BJ (cell line): ENCODE measurements at regions not wholly inside any gene's neighbourhood (a gene's known extent, or its start where the extent isn't known, plus 50 kb on each side); places are given as distances from the start of the nearest gene placed in this dataset.

ENCODE experiments used
- CTCF ChIA-PET: fragments of 350-600 bp; formaldehyde crosslinking; extraction: SDS; loops from one replicate; lab custom pipeline; 2021; ENCODE audit warnings: antibody characterized with exemption, inconsistent platforms; lab: Yijun Ruan, JAX
- POLR2A ChIA-PET: fragments of 300-600 bp; sonication (Branson Sonifier 250); formaldehyde crosslinking; extraction: SDS; loops from one replicate; lab custom pipeline; 2021; ENCODE audit warnings: antibody characterized with exemption; lab: Charles Lee
- DNase-seq: peaks from one replicate; pipeline ENCODE4 v3.0.0-alpha.2; 2011; ENCODE audit warnings: low read depth
- H3K27me3 ChIP-seq: 2 replicates; pipeline ENCODE4 v1.6.0; 2011; ENCODE audit warnings: low read length; ENCODE audit not compliant: control insufficient read depth, insufficient read depth
- H3K36me3 ChIP-seq: 2 replicates; pipeline ENCODE4 v1.5.1; 2011; ENCODE audit warnings: low read length; ENCODE audit not compliant: control insufficient read depth, insufficient read depth
- H3K4me3 ChIP-seq: 2 replicates; pipeline ENCODE4 v1.5.1; 2011; ENCODE audit warnings: low read depth, mild to moderate bottlenecking, control low read depth, low read length
- TF ChIP-seq, protein P1 (sequence below): IDR thresholded peaks from 2 replicates; pipeline ENCODE4 v1.5.1; 2011; ENCODE audit warnings: low read depth, mild to moderate bottlenecking, control low read depth, inconsistent platforms, low read length, moderate library complexity; ENCODE audit not compliant: insufficient read depth

DNA sequence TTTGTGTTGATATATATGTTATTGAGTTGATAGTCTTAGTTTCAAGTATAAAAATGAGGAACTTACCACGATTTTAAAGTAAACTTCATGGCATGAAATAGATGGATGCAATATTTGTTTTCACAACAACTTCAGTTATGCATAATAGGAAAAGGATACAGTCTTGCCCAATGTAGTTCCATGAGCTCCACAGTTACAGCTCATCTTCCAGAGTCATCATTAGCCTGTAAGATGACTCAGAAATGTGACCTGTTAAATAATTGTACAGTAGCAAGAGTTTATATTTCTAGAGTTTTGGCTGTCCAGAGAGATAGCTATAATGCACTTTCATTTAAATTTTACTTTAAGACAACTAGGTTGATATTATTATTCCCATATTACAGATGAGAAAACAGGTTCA lies 80.9 kb upstream of the ARHGAP28 start:
- Histone ChIP-seq H3K27me3 (no peaks in the 10 kb centered on the region), H3K4me3 (no peak overlapping the region), H3K36me3 (no peaks in the 10 kb centered on the region)
- ChIA-PET CTCF (interaction anchor here (1.6 kb wide), 1 partner anchor 9 kb away, joined by 3 read pairs; no protein-coding TSS in a partner anchor), POLR2A (no interaction called here)
- TF ChIP-seq, protein P1, sequence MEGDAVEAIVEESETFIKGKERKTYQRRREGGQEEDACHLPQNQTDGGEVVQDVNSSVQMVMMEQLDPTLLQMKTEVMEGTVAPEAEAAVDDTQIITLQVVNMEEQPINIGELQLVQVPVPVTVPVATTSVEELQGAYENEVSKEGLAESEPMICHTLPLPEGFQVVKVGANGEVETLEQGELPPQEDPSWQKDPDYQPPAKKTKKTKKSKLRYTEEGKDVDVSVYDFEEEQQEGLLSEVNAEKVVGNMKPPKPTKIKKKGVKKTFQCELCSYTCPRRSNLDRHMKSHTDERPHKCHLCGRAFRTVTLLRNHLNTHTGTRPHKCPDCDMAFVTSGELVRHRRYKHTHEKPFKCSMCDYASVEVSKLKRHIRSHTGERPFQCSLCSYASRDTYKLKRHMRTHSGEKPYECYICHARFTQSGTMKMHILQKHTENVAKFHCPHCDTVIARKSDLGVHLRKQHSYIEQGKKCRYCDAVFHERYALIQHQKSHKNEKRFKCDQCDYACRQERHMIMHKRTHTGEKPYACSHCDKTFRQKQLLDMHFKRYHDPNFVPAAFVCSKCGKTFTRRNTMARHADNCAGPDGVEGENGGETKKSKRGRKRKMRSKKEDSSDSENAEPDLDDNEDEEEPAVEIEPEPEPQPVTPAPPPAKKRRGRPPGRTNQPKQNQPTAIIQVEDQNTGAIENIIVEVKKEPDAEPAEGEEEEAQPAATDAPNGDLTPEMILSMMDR = no peak
- no peak for DNase-seq

- ChIA-PET CTCF (interaction anchor here (0.6 to 1.6 kb wide), 2 partner anchors 10 to 750 kb away, joined by 3 read pairs; no protein-coding TSS in a partner anchor), POLR2A (no interaction called here)
- TF ChIP-seq, protein P1 = no peak
- no peaks in the 10 kb centered on the region for H3K36me3 ChIP-seq
- H3K27me3 ChIP-seq = no peaks in the 10 kb centered on the region
- H3K4me3 ChIP-seq = no peak overlapping the region
- DNase-seq = no peak
Observed at GRCh38 chr18:6649421-6650126, 79.9 kb upstream of the ARHGAP28 start.

DNA sequence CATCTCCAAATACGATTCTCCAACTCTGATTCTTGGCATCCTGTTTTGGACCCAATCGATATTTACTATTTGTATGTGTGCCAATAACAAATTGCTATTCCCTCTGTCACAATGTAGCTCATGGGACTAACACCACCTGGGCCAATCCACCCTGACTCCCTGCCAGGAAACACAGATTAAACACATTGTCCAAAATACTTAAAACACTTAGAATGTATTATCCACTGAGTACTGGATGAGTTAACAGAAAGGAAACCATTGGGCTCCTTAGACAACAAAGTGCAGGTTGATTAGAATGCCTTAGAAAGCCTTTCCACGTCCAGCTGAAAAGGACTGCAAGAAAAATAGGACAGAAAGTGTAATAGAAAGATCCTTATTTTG lies 79.4 kb upstream of the ARHGAP28 start:
- no peak for DNase-seq
- POLR2A ChIA-PET = no interaction called here
- H3K4me3 ChIP-seq = no peak overlapping the region
- TF ChIP-seq, protein P1 = no peak
- CTCF ChIA-PET = interaction anchor here (1.2 to 1.6 kb wide), 4 partner anchors 10 to 80 kb away, joined by 3 to 6 read pairs (median 3); no protein-coding TSS in a partner anchor
- no peaks in the 10 kb centered on the region for H3K36me3 ChIP-seq
- no peaks in the 10 kb centered on the region for H3K27me3 ChIP-seq

DNA sequence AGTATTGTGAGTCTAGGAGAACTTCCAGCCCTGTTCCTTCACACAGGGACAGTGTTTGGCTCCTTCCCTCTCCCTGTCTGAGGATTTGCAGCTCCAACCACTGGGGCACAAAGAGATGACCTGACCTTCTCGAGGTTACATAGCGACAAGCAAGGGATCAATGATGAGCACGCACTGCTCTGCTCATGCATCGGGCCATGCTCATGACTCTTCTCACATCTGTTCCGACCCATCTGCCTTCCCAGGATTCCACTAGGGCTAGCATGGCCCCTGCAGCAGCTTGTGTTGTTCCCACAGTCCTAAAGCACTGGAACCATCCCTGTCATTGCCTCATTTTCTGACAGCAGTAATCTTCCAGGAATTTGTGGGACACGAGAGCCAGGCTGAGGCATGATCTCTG lies 78.8 kb upstream of the ARHGAP28 start:
- DNase-seq = no peak
- no peak overlapping the region for H3K4me3 ChIP-seq
- TF ChIP-seq, protein P1 = no peak
- no peaks in the 10 kb centered on the region for H3K36me3 ChIP-seq
- ChIA-PET POLR2A (no interaction called here), CTCF (interaction anchor here (1.2 to 1.6 kb wide), 3 partner anchors 12 to 80 kb away, joined by 3 to 6 read pairs (median 3); no protein-coding TSS in a partner anchor)
- H3K27me3 ChIP-seq = no peaks in the 10 kb centered on the region

- ChIA-PET CTCF (no interaction called here), POLR2A (no interaction called here)
- H3K36me3 ChIP-seq = no peaks in the 10 kb centered on the region
- DNase-seq = no peak
- H3K27me3 ChIP-seq = no peaks in the 10 kb centered on the region
- no peak overlapping the region for H3K4me3 ChIP-seq
- TF ChIP-seq, protein P1 = no peak
Observed at GRCh38 chr18:6652098-6652497, 77.4 kb upstream of the ARHGAP28 start.
